ENCODE measurements at regions not wholly inside any gene's neighbourhood (a gene's known extent, or its start where the extent isn't known, plus 50 kb on each side); places are given as distances from the start of the nearest gene placed in this dataset.

- TF ChIP-seq, protein P1, sequence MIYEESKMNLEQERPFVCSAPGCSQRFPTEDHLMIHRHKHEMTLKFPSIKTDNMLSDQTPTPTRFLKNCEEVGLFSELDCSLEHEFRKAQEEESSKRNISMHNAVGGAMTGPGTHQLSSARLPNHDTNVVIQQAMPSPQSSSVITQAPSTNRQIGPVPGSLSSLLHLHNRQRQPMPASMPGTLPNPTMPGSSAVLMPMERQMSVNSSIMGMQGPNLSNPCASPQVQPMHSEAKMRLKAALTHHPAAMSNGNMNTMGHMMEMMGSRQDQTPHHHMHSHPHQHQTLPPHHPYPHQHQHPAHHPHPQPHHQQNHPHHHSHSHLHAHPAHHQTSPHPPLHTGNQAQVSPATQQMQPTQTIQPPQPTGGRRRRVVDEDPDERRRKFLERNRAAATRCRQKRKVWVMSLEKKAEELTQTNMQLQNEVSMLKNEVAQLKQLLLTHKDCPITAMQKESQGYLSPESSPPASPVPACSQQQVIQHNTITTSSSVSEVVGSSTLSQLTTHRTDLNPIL (CRISPR knock-in tag; IDR thresholded peaks at IDR 0.05; ENCODE audit: low read depth): no peak
- TF ChIP-seq ESRRG (CRISPR knock-in tag; IDR thresholded peaks at IDR 0.05): no peak
- TF ChIP-seq CSDC2 (CRISPR knock-in tag; IDR thresholded peaks at IDR 0.05): no peak
- no peak for TF ChIP-seq POU6F1 (CRISPR knock-in tag; IDR thresholded peaks at IDR 0.05; ENCODE audit: borderline replicate concordance, low read depth)
These were observed 138.6 kb upstream of the ERRFI1 start for GRCh38 chr1:8164670-8165069.

All from SK-N-SH treated with all-trans-retinoic acid at 6 μM for 48 hours (cell line).